ENCODE measurements at regions not wholly inside any gene's neighbourhood (a gene's known extent, or its start where the extent isn't known, plus 50 kb on each side); places are given as distances from the start of the nearest gene placed in this dataset.

- Histone ChIP-seq H3K4me3 (replicated peaks; ENCODE audit: low read depth, low read length) (no peak overlapping the region), H3K36me3 (ENCODE audit: control insufficient read depth, insufficient read depth, low read length) (no peaks in the 10 kb centered on the region), H3K27me3 (replicated peaks; ENCODE audit: control insufficient read depth, insufficient read depth, low read length) (no peaks in the 10 kb centered on the region)
- no peak for TF ChIP-seq CTCF (IDR thresholded peaks at IDR 0.05; ENCODE audit: insufficient read depth, low read length, poor library complexity, severe bottlenecking)
- DNase-seq (ENCODE audit: extremely low read depth, insufficient read length) = no peak
Measured at GRCh38 chr1:71345491-71345890, 264.7 kb upstream of the ZRANB2 start.

- DNase-seq (ENCODE audit: extremely low read depth, insufficient read length) = no peak
Measured at GRCh38 chr1:71343686-71344416, 263.0 kb upstream of the ZRANB2 start.

GRCh38 chr1:71339238-71339637, 258.4 kb upstream of the ZRANB2 start:
- no peak for DNase-seq (ENCODE audit: extremely low read depth, insufficient read length)
- TF ChIP-seq CTCF (IDR thresholded peaks at IDR 0.05; ENCODE audit: insufficient read depth, low read length, poor library complexity, severe bottlenecking) = no peak
- H3K27me3 ChIP-seq (replicated peaks; ENCODE audit: control insufficient read depth, insufficient read depth, low read length) = no peaks in the 10 kb centered on the region
- H3K36me3 ChIP-seq (ENCODE audit: control insufficient read depth, insufficient read depth, low read length) = no peaks in the 10 kb centered on the region
- no peak overlapping the region for H3K4me3 ChIP-seq (replicated peaks; ENCODE audit: low read depth, low read length)

More at GRCh38 chr1:71343686-71344416, 263.0 kb upstream of the ZRANB2 start:
- no peaks in the 10 kb centered on the region for H3K36me3 ChIP-seq (ENCODE audit: control insufficient read depth, insufficient read depth, low read length)
- peak; percentile 40 for TF ChIP-seq CTCF (IDR thresholded peaks at IDR 0.05; ENCODE audit: insufficient read depth, low read length, poor library complexity, severe bottlenecking)
- H3K27me3 ChIP-seq (replicated peaks; ENCODE audit: control insufficient read depth, insufficient read depth, low read length) = no peaks in the 10 kb centered on the region
- no peak overlapping the region for H3K4me3 ChIP-seq (replicated peaks; ENCODE audit: low read depth, low read length)

GRCh38 chr1:71330991-71331390, 250.2 kb upstream of the ZRANB2 start:
- Histone ChIP-seq H3K36me3 (ENCODE audit: control insufficient read depth, insufficient read depth, low read length) (no peaks in the 10 kb centered on the region), H3K27me3 (replicated peaks; ENCODE audit: control insufficient read depth, insufficient read depth, low read length) (no peaks in the 10 kb centered on the region), H3K4me3 (replicated peaks; ENCODE audit: low read depth, low read length) (no peak overlapping the region)
- DNase-seq (ENCODE audit: extremely low read depth, insufficient read length) = no peak
- TF ChIP-seq CTCF (IDR thresholded peaks at IDR 0.05; ENCODE audit: insufficient read depth, low read length, poor library complexity, severe bottlenecking) = no peak

- DNase-seq (ENCODE audit: extremely low read depth, insufficient read length) = no peak
- Histone ChIP-seq H3K27me3 (replicated peaks; ENCODE audit: control insufficient read depth, insufficient read depth, low read length) (no peaks in the 10 kb centered on the region), H3K4me3 (replicated peaks; ENCODE audit: low read depth, low read length) (no peak overlapping the region), H3K36me3 (ENCODE audit: control insufficient read depth, insufficient read depth, low read length) (no peaks in the 10 kb centered on the region)
- no peak for TF ChIP-seq CTCF (IDR thresholded peaks at IDR 0.05; ENCODE audit: insufficient read depth, low read length, poor library complexity, severe bottlenecking)
Measured at GRCh38 chr1:71324671-71325267, 243.9 kb upstream of the ZRANB2 start.

All from GM06990 (cell line).